PFSK-1 (cell line): ENCODE measurements at regions not wholly inside any gene's neighbourhood (a gene's known extent, or its start where the extent isn't known, plus 50 kb on each side); places are given as distances from the start of the nearest gene placed in this dataset.

Experiments used
- FOXP2 ChIP-seq: optimal IDR thresholded peaks from 2 replicates; pipeline ENCODE3; 2011; ENCODE audit warnings: borderline replicate concordance, control low read depth, inconsistent platforms; ENCODE audit not compliant: insufficient read depth; ENCODE audit errors: extremely low read length, extremely low read depth
- POLR2AphosphoS5 ChIP-seq: IDR thresholded peaks from 2 replicates; pipeline ENCODE4 v1.6.1; 2012; ENCODE audit warnings: low read depth, mild to moderate bottlenecking, control low read depth, low read length, moderate library complexity
- SIN3A ChIP-seq: IDR thresholded peaks from 2 replicates; pipeline ENCODE4 v1.6.1; 2012; ENCODE audit warnings: mild to moderate bottlenecking, low read length, moderate library complexity, borderline replicate concordance; ENCODE audit not compliant: insufficient read depth
- TAF1 ChIP-seq: IDR thresholded peaks from 2 replicates; pipeline ENCODE4 v1.6.1; 2012; ENCODE audit warnings: low read length, control low read depth, borderline replicate concordance; ENCODE audit not compliant: insufficient read depth
- TF ChIP-seq, protein P1 (sequence below), 2 experiments: IDR thresholded peaks; 2 replicates each; pipeline versions ENCODE4 v1.6.1 to v1.8.0; 2011 to 2012; ENCODE audit warnings: low read depth in 2 of 2, low read length in 2 of 2, control low read depth in 1 of 2, inconsistent platforms in 1 of 2, mild to moderate bottlenecking in 1 of 2, moderate library complexity in 1 of 2; ENCODE audit not compliant: insufficient read depth in 1 of 2

DNA sequence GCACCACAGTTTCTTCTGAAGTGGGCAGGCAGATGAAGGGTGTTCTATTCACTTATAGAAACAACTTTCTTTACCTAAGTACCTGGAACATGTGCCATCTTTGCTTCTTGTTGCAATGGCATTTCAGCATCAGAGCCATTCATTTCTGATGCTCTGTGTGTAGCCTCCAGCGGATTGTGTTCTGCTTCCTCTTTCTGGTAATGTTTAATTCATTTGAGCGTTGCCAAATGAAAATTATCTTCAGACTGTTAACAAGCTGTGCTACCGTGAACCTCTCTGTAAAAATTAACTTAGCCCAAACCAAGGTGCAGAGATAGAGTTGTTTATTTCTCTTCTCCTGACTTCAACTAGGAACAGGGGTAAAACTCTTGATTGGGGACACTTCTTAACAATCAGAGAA is 302.0 kb downstream of the EDEM1 start:
- no peak for TF ChIP-seq FOXP2
- TF ChIP-seq TAF1: no peak
- TF ChIP-seq, protein P1, sequence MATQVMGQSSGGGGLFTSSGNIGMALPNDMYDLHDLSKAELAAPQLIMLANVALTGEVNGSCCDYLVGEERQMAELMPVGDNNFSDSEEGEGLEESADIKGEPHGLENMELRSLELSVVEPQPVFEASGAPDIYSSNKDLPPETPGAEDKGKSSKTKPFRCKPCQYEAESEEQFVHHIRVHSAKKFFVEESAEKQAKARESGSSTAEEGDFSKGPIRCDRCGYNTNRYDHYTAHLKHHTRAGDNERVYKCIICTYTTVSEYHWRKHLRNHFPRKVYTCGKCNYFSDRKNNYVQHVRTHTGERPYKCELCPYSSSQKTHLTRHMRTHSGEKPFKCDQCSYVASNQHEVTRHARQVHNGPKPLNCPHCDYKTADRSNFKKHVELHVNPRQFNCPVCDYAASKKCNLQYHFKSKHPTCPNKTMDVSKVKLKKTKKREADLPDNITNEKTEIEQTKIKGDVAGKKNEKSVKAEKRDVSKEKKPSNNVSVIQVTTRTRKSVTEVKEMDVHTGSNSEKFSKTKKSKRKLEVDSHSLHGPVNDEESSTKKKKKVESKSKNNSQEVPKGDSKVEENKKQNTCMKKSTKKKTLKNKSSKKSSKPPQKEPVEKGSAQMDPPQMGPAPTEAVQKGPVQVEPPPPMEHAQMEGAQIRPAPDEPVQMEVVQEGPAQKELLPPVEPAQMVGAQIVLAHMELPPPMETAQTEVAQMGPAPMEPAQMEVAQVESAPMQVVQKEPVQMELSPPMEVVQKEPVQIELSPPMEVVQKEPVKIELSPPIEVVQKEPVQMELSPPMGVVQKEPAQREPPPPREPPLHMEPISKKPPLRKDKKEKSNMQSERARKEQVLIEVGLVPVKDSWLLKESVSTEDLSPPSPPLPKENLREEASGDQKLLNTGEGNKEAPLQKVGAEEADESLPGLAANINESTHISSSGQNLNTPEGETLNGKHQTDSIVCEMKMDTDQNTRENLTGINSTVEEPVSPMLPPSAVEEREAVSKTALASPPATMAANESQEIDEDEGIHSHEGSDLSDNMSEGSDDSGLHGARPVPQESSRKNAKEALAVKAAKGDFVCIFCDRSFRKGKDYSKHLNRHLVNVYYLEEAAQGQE (IDR thresholded peaks at IDR 0.05; ENCODE audit: insufficient read depth in 1 of 2, low read depth in 2 of 2, low read length in 2 of 2): no peak
- no peak for TF ChIP-seq POLR2AphosphoS5
- no peak for TF ChIP-seq SIN3A

DNA sequence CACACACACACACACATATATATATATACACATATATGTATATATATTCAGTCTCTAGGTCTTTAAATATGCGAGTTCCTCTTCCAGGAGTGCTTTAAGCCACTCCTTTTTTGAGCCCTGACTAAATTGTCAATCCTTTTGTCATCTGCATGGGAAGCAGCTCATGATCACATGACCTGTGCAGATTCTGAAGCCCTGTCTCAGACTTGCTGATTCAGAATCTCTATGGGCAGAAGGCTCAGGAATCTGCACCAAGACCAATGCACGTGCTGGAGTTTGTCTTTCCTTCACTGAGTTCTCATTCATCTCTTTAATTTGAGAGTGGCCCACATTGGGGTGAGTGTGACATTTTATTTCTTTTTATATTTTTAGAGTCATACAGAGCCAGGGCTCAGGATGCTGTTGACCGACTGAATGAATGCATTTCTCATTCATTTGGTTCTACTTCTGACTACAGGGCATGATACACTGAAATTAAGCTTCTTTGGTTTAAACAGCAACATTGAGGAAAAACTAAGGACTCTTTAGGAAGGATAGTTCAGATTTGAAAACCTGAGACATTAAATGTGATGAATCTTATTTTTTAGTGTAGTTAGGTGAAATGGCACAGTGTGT is 307.5 kb downstream of the EDEM1 start:
- TF ChIP-seq FOXP2: no peak
- no peak for TF ChIP-seq POLR2AphosphoS5
- no peak for TF ChIP-seq SIN3A
- TF ChIP-seq, protein P1 (IDR thresholded peaks at IDR 0.05; ENCODE audit: insufficient read depth in 1 of 2, low read depth in 2 of 2, low read length in 2 of 2): no peak

GRCh38 chr3:5497497-5497896 is 310.0 kb downstream of the EDEM1 start:
- TF ChIP-seq, protein P1 (IDR thresholded peaks at IDR 0.05; ENCODE audit: insufficient read depth in 1 of 2, low read depth in 2 of 2, low read length in 2 of 2): no peak
- no peak for TF ChIP-seq FOXP2
- no peak for TF ChIP-seq POLR2AphosphoS5
- no peak for TF ChIP-seq SIN3A
- no peak for TF ChIP-seq TAF1

DNA sequence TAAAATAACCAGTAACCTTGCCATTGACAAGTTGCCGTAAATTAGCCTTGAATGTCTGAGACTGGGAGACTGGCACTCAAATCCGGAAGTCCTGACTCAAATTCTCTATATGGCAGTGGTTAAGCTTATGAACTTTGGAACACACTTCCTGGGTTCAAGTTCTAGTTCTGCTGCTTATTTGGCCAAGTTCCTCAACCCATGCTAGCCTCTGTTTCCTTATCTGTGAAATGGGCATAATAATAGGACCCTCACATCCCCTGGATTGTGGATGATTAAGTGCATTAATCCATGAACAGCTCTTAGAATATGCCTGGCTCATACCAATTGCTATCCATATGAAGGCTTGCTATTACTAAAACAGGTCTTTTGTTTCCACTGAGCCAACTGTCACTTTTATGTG is 311.5 kb downstream of the EDEM1 start:
- no peak for TF ChIP-seq FOXP2
- TF ChIP-seq POLR2AphosphoS5: no peak
- TF ChIP-seq SIN3A: no peak
- TF ChIP-seq, protein P1 (IDR thresholded peaks at IDR 0.05; ENCODE audit: insufficient read depth in 1 of 2, low read depth in 2 of 2, low read length in 2 of 2): no peak
- TF ChIP-seq TAF1: no peak

DNA sequence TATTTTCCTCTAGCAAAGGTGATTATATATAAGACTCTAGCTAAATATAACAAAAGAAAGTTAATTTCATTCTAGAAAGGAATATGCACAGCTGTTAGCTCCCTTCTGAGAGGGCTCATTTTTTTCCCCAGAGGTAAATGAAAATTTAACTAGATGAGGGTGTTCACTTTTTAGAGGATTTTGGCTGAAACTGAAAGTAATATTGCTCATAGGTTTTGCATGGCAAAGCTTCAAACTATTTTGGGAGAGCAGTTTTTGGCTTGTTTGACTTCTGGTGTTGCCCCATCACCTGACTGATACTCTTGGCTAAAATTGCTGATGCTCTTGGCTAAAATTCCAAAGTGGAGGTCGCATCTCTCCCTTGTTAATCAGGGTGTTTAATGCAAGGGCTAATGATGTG is 311.9 kb downstream of the EDEM1 start:
- TF ChIP-seq POLR2AphosphoS5 (no peak), FOXP2 (no peak), TAF1 (no peak), SIN3A (no peak)
- TF ChIP-seq, protein P1 (IDR thresholded peaks at IDR 0.05; ENCODE audit: insufficient read depth in 1 of 2, low read depth in 2 of 2, low read length in 2 of 2): no peak
